Parathyroid adenoma (tissue), 2 donors: ENCODE measurements at regions not wholly inside any gene's neighbourhood (a gene's known extent, or its start where the extent isn't known, plus 50 kb on each side); places are given as distances from the start of the nearest gene placed in this dataset.
"Not testable (repeated sequence)": the region's sequence is repeated elsewhere in the genome, so short reads cannot be mapped to it uniquely, and the experiment has no call there.

Source experiments
- H2AFZ ChIP-seq: fragments of 300-600 bp; sonication (generic); one replicate; pipeline ENCODE4 v1.7.0; 2017; ENCODE audit warnings: antibody characterized with exemption, mild to moderate bottlenecking
- H3K27ac ChIP-seq: fragments of 300-600 bp; sonication (generic); one replicate; pipeline ENCODE4 v1.7.0; 2017
- H3K27me3 ChIP-seq: fragments of 300-600 bp; sonication (generic); one replicate; pipeline ENCODE4 v1.7.0; 2017; ENCODE audit warnings: low read length; ENCODE audit not compliant: control insufficient read depth, insufficient read depth
- H3K36me3 ChIP-seq: fragments of 300-600 bp; sonication (generic); one replicate; pipeline ENCODE4 v1.7.0; 2017; ENCODE audit warnings: low read length; ENCODE audit not compliant: control insufficient read depth, insufficient read depth
- H3K4me1 ChIP-seq: fragments of 300-600 bp; sonication (generic); one replicate; pipeline ENCODE4 v1.7.0; 2017; ENCODE audit warnings: control low read depth
- H3K4me2 ChIP-seq: fragments of 300-600 bp; sonication (generic); one replicate; pipeline ENCODE4 v1.7.0; 2017; ENCODE audit warnings: low read length
- H3K4me3 ChIP-seq: fragments of 300-600 bp; sonication (generic); one replicate; pipeline ENCODE4 v1.7.0; 2017; ENCODE audit warnings: low read depth, low read length
- H3K79me2 ChIP-seq: fragments of 300-600 bp; sonication (generic); one replicate; pipeline ENCODE4 v1.7.0; 2017; ENCODE audit warnings: control low read depth
- H3K9ac ChIP-seq: fragments of 300-600 bp; sonication (generic); one replicate; pipeline ENCODE4 v1.7.0; 2017; ENCODE audit warnings: mild to moderate bottlenecking
- H3K9me3 ChIP-seq: fragments of 300-600 bp; sonication (generic); one replicate; pipeline ENCODE4 v1.7.0; 2017; ENCODE audit warnings: low read length; ENCODE audit not compliant: control insufficient read depth
- CTCF ChIP-seq: fragments of 300-600 bp; sonication (generic); IDR thresholded peaks from one replicate; pipeline ENCODE4 v1.7.0; 2017; ENCODE audit warnings: antibody characterized with exemption, mild to moderate bottlenecking
- donor health status: primary hyperparathyroidism.

GRCh38 chr11:24181395-24182047 lies 315.3 kb upstream of the LUZP2 start:
- no peak overlapping the region for H3K4me3 ChIP-seq
- no peak overlapping the region for H2AFZ ChIP-seq
- no peaks in the 10 kb centered on the region for H3K27me3 ChIP-seq
- H3K9ac ChIP-seq: no peak overlapping the region
- no peaks in the 10 kb centered on the region for H3K79me2 ChIP-seq
- no peaks in the 10 kb centered on the region for H3K4me1 ChIP-seq
- H3K4me2 ChIP-seq: no peak overlapping the region
- H3K36me3 ChIP-seq: no peaks in the 10 kb centered on the region
- no peaks in the 10 kb centered on the region for H3K9me3 ChIP-seq
- no peak overlapping the region for H3K27ac ChIP-seq
- no peak for TF ChIP-seq CTCF

- H3K27me3 ChIP-seq, H3K9me3 ChIP-seq, H3K4me2 ChIP-seq, H3K36me3 ChIP-seq, H3K4me1 ChIP-seq, H2AFZ ChIP-seq, H3K27ac ChIP-seq, H3K79me2 ChIP-seq, H3K4me3 ChIP-seq, H3K9ac ChIP-seq: not testable (repeated sequence)
Measured at GRCh38 chr11:24185535-24185934, 311.3 kb upstream of the LUZP2 start.

GRCh38 chr11:24196733-24197132 lies 300.1 kb upstream of the LUZP2 start:
- Histone ChIP-seq H3K36me3 (no peaks in the 10 kb centered on the region), H3K9ac (no peak overlapping the region), H3K4me2 (no peak overlapping the region), H3K9me3 (no peaks in the 10 kb centered on the region), H3K27ac (no peak overlapping the region), H3K27me3 (no peaks in the 10 kb centered on the region), H3K4me1 (no peaks in the 10 kb centered on the region), H3K79me2 (no peaks in the 10 kb centered on the region), H2AFZ (no peak overlapping the region), H3K4me3 (no peak overlapping the region)
- no peak for TF ChIP-seq CTCF

GRCh38 chr11:24198481-24198880 lies 298.4 kb upstream of the LUZP2 start:
- H3K9me3 ChIP-seq: no peaks in the 10 kb centered on the region
- no peak overlapping the region for H3K4me3 ChIP-seq
- H3K4me2 ChIP-seq: no peak overlapping the region
- no peak for TF ChIP-seq CTCF
- H3K79me2 ChIP-seq: no peaks in the 10 kb centered on the region
- H2AFZ ChIP-seq: no peak overlapping the region
- no peaks in the 10 kb centered on the region for H3K27me3 ChIP-seq
- no peaks in the 10 kb centered on the region for H3K36me3 ChIP-seq
- H3K4me1 ChIP-seq: no peaks in the 10 kb centered on the region
- no peak overlapping the region for H3K9ac ChIP-seq
- H3K27ac ChIP-seq: no peak overlapping the region

- Histone ChIP-seq H2AFZ (no peak overlapping the region), H3K79me2 (no peaks in the 10 kb centered on the region), H3K9ac (no peak overlapping the region), H3K9me3 (no peaks in the 10 kb centered on the region), H3K36me3 (no peaks in the 10 kb centered on the region), H3K27ac (no peak overlapping the region), H3K4me1 (no peaks in the 10 kb centered on the region), H3K27me3 (no peaks in the 10 kb centered on the region), H3K4me3 (no peak overlapping the region), H3K4me2 (no peak overlapping the region)
- TF ChIP-seq CTCF: no peak
Measured at GRCh38 chr11:24199461-24199860, 297.4 kb upstream of the LUZP2 start.
